ENCODE measurements at regions not wholly inside any gene's neighbourhood (a gene's known extent, or its start where the extent isn't known, plus 50 kb on each side); places are given as distances from the start of the nearest gene placed in this dataset.

DNA sequence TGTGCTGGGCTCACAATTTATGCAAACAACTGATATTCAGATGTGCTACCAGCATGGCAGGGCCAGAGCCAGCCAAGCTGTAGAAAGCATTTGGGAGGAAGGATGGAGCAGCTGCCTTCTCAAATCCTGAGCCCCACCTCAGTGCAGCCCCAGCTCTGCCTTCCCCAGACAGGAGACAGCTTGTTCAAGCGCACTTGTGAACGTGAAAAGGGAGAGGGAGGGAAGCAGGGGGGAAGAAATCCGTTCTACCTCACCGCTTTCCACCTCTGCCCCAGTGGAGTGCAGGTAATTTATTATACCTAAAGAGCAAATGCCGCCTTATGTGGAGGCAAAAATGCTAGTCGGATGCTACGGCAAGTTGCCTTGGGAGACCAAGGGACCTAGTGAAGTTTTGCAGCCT, 66.0 kb upstream of the SLC14A2 start:
- no peak for DNase-seq

DNA sequence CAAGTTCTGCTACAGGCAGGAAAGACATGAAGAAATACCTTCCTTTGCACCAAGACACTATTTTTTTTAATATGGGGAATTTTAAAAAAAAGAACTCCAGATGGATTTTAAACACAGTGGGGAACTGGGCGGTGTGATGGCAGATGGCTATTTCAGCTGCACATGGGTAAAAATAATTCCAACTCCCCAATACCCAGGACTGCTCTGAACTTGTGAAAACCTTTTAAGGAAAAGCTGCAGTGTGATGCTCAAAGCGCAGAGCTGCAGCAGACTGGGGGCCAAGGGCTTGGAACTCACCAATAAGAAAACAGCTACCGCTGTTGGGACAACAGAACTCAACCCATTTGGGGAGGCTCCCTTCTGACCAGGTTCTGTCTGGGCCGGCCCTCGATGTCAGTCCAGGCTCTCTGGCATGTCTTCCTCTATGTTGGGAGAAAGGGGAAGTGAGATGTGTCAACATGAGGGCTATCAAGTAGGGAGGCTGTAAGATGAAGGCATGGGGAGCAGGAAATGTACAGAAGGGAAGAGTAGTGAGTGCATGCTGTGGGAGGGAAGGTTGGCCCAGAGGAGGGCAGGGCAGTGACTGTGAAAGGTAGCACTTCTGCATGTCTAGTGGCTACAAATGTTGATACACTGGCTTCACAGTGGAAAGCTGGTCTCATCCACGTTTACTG, 64.0 kb upstream of the SLC14A2 start:
- no peak for DNase-seq

DNA sequence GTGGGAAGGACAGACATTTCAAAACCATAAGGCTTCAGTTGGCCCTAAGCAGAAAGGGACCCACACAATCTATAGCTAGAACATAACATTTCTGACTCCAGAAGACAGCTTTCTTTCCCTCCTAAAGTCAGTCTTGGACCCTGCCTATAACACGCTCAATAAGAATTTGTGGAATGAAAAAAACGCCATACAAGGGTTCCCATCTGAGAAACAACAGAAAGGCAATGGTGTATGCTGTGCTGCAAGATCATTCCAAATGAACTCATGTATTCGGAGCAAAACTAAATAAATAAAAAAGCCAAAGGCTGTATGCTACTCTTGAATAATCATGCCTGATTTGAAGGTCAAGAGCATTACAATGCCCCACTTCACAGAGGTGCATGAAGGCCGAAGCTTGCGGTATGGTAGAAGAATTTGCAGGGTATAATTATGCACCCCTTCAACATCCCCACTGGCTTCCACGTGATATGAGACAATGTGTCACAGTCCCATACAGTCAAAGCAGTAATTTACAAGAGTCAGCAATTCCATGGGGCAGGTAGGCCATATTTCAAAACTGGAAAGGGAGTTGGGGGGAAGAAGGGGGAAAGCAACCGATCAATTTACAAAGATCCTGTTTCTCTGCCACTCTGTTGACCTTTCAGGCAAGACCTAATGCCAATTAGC, 61.4 kb upstream of the SLC14A2 start:
- DNase-seq, result no peak

DNA sequence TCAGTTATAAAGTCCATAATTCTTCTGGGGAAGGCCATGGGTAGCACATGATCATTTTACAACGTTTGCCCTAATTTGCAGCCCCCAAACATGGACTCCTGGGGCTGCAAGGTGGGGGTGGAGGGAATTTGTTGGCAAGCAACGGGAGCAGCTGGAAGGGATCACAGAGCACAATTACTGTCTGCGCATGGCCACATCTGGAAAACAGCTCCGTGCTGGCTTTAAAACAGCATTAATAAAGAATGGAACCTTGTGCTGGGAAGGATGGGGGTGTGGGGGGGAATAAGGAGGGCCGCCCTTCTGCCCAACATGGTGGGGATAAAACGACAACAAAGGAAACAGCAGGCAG, 60.9 kb upstream of the SLC14A2 start:
- no peak for DNase-seq

DNA sequence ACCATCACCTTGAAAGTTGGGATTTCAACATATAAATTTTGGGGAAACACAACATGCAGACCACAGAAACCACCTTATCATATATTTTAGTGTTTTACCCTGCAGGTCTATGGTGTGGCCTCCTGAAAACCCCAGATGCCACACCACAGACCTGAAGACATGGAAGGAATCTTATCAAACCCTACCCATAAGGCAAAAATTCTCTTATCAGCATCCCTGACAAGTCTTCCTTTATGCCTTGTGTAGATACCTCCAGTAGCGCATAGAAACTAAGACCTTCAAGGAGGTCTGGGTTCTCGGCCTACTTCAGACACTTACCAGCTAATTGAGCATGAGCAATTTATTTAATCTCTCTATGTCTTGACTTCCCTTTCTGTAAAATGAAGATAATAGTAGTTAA, 59.1 kb upstream of the SLC14A2 start:
- no peak for DNase-seq

DNA sequence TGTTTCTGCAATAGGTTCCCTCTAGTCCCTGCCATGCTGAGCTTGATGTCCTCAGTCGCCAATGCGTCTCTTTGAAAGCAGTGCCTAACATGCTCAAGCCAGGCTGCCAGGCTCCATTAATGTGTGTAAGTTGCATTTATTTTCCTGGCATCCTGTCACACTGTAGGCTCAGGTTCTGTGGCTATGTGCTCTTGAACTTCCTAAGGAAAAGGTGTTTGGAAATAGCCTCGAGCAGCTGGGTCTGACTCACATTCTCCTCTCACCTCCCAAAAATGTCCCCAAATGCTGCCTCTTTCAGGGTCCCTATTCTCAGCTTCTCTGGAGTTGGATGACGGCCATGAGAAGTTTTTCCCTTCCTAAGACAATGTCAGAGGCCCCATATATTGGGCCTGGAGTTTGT, 58.0 kb upstream of the SLC14A2 start:
- DNase-seq, result no peak

DNA sequence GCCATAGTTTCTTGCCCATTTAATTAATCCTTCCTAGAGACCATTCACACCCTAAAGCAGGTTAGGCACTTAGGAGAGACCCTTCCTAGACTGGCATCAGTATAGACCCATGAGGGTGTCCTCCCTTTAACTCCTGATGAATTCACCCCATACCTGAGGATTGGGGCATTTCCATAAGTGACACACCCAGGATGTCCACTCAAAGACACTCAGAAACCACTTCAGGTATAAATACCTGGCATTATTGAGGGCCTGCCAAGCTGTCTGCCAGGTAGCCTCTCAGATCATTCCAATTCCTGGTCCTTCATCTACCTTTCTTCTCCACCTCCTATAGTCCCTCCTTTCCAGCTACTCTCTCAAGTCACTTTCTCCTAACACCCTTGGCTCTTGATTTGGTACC, 57.5 kb upstream of the SLC14A2 start:
- DNase-seq, result no peak

DNA sequence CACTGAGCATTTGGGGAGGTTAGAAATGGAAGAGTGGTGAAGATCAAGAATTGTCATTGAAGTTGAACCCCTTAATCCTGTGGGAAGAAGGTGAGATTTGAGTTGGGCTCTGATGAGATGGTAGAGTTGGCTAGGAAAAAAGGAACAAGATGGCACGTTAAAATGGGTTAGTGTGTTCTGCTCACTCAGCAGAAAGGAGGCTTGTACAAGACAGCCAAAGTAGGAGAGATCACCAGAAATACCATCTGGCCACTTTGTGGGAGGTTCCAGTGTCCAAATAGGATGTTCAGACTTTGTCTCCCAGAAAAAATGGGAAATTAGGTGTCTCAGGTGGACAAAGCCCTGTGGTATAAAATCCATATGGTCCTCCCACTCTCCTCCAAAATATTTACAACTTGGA, 56.0 kb upstream of the SLC14A2 start:
- DNase-seq, result no peak

DNA sequence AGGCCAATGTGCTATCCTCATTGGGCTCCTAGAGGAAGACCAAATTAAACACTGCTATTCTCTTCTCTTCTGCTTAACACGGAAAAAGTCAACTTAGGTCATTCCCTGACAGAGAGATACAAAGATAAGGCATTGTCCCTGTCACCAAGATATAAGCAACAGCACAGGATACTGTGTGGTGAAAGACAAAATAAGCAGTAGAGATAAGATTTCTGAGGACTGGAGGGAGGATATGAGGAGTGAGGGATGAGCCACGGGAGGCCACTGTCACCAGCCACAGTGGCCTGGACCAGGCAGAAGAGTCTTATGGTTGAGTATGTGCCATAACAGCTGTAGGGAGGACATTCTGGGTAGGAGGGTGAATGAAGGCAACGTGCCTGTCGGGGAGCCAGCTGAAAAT, 54.4 kb upstream of the SLC14A2 start:
- DNase-seq, result no peak

DNA sequence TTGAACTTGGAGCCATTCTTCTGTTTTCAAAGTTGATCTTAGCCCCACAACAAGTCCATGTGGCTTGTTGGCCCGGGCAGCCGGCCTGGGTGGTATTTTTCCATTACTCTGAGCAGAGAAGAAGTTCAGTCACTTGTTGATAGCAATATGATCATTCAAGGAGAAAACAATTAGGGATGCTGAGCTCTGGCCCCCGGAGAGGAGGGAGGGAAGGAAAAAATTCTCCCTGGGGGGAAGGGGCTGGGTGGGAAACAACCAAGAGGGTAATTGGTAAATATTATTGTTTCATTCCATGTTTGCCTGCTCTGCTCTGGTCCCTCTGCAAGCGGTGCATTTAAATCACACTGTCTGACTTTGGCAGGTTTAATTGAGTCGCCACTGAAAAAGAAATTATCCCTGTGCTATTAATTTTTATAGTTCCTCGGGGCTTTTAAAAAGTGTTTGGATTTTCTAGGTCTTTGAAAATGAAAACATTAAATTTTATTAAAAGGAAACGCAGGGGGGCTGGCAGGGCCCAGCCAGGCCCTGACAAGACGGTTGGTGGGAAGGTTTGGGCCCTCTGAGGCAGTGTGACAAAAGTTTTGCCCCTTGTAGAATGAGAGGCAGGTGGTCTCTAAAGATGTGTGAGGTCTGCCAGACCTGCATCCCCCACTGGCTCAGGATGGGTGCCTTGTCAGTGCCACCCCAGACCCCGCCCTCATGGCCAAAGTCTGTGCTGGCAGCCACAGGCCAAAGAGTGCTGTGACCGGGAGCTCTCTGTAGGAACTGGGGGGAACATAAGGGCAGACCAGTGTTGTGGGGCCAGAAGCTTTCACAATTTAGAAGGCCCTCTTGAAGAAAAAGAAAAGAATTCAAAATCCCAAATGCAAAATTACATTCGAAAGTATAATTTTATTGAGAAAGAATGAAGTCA, 52.5 kb upstream of the SLC14A2 start:
- no peak for DNase-seq

DNA sequence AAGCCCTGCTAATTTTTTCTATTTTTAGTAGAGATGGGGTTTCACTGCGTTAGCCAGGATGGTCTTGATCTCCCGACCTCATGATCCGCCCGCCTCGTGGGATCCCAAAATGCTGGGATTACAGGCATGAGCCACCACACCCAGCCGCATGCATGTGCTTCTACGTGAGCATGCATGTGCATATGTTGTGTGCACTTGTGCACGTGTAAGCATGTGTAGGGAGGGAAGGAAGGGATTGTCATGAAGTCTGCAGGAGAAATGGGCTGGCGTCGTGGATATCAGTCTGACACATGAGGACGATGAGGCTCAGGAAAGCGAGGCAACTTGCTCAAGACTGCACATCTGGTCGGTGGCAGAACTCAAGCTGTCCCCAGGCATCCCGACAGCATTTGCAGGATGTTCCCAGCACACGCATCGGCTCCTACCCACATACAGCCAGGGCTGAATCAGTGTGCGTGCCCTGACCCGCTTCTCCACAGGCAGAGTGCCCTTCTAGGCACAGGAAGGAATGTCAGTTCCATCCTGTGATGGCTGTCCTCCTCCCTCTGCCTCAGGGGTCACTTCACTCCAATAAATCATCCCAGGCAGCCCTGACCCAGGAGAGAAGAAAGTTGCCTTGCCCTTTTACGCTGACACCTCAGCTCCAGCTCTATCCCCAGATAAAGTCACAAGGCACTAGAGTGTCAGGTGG, 49.9 kb upstream of the SLC14A2 start:
- no peak for DNase-seq

All from CD4-positive, alpha-beta T cell treated with Interleukin-4 for 4 hours (primary cell).